ENCODE measurements at regions not wholly inside any gene's neighbourhood (a gene's known extent, or its start where the extent isn't known, plus 50 kb on each side); places are given as distances from the start of the nearest gene placed in this dataset.
"Not testable (repeated sequence)": the region's sequence is repeated elsewhere in the genome, so short reads cannot be mapped to it uniquely, and the experiment has no call there.

- not testable (repeated sequence) for TF ChIP-seq CTCF (IDR thresholded peaks at IDR 0.05)
- peak in 1 of 2 donors; percentile 23 for TF ChIP-seq POLR2A (IDR thresholded peaks at IDR 0.05)
Observed at GRCh38 chr2:91659917-91660275, 2968.4 kb downstream of the RPIA start.

Measured in adrenal gland (tissue), 5 donors.